HT1080 (cell line): ENCODE measurements at regions not wholly inside any gene's neighbourhood (a gene's known extent, or its start where the extent isn't known, plus 50 kb on each side); places are given as distances from the start of the nearest gene placed in this dataset.

ENCODE experiments used
- DNase-seq: peaks from one replicate; pipeline ENCODE4 v3.0.0-alpha.2; 2015; ENCODE audit warnings: low read depth

GRCh38 chr7:112395411-112395810 lies 54.8 kb upstream of the IFRD1 start:
- no peak for DNase-seq

DNA sequence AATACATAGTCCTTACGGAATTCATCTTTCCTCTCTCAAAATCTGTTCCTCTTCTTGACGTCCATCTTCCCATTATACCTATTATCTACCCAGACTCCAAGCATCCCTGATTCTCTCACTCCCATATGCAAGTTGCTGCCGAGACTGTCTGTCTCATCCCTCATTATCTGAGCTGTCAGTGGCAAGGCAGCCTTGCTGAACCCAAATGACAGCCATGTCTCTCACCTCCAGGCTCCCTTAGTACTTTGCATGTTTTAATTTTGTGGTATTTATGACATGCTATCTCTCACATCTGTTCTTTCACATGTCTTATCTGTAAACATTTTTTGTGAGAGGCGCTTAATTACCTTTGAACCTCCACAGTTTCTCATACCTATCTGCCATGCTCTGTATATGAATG lies 54.4 kb upstream of the IFRD1 start:
- no peak for DNase-seq

- no peak for DNase-seq
These were observed 51.7 kb upstream of the IFRD1 start for GRCh38 chr7:112398534-112398933.

GRCh38 chr7:112399501-112399900 lies 50.8 kb upstream of the IFRD1 start:
- DNase-seq: no peak

GRCh38 chr7:112400141-112400540 lies 50.1 kb upstream of the IFRD1 start:
- DNase-seq: peak; percentile 42
